AG10803 (cell line): ENCODE measurements at regions not wholly inside any gene's neighbourhood (a gene's known extent, or its start where the extent isn't known, plus 50 kb on each side); places are given as distances from the start of the nearest gene placed in this dataset.

Experiments
- DNase-seq: peaks from one replicate; pipeline ENCODE4 v3.0.0; 2010; ENCODE audit warnings: low read depth
- H3K4me3 ChIP-seq: 2 replicates; pipeline ENCODE4 v1.5.1; 2011; ENCODE audit warnings: mild to moderate bottlenecking, low read length, control low read depth
- CTCF ChIP-seq: conservative IDR thresholded peaks from 2 replicates; pipeline ENCODE4 v1.5.1; 2011; ENCODE audit warnings: mild to moderate bottlenecking, low read length, control low read depth, inconsistent platforms

GRCh38 chr14:42792166-42792565 lies 1185.5 kb downstream of the LRFN5 start:
- no peak for TF ChIP-seq CTCF
- DNase-seq, result no peak
- H3K4me3 ChIP-seq, result no peak overlapping the region

DNA sequence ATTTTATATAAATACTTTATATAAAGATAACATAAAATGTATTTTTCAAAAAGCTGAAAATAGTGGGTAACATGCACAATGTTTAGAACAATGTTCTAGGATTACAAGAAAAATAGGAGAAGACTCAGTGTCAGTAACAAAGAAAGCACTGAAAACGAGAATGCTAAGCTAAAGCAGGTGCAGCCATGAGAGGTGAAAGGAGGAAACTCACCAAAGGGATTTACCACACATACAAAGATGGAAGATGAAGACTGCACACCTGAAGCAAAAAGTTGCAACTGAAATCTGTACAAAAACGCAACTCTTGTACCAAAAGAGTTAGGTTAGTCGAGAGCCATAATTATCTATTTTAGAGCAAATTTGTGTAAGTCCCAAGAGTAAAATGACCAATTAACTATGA lies 1176.1 kb downstream of the LRFN5 start:
- TF ChIP-seq CTCF, result no peak
- H3K4me3 ChIP-seq, result no peak overlapping the region
- no peak for DNase-seq

- no peak for DNase-seq
- H3K4me3 ChIP-seq, result no peak overlapping the region
- no peak for TF ChIP-seq CTCF
Measured at GRCh38 chr14:42778984-42779383, 1172.3 kb downstream of the LRFN5 start.

- H3K4me3 ChIP-seq, result no peak overlapping the region
- TF ChIP-seq CTCF, result no peak
- DNase-seq, result no peak
Measured at GRCh38 chr14:42750771-42751170, 1144.1 kb downstream of the LRFN5 start.

DNA sequence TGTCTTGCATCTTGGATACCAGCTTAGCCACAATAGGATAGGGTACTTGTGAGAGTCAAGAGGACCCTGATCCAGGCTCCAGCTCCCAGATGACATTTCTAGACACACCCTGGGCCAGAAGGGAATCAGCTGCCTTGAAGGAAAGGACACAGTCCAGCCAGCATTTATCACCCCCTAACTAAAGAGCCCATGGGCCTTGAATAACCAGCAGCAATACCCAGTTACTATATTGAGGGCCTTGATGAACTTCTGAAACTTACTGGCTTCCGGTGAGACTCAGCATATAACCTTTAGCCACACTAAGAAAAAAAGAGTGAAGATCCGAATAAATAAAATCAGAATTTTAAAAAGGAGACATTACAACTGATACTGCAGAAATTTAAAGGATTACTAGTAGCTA lies 1135.4 kb downstream of the LRFN5 start:
- no peak for TF ChIP-seq CTCF
- DNase-seq, result no peak

DNA sequence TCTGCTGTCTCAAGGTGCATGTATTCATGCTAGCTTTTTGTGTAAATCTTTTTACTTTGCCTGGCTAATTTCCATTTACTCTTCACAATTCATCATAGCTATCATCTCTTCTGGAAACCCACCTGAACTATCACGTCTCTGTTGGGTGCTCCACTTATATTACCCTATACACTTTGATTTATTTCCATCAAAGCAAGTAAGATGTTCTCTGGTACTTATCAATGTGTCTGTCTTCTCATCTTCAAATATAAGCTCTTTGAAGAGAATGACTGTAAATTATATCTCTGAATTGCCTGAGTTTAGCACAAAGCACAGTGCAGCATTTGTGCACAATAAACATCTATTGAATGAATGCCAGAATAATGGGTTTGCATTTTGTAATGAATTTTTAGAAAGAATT lies 1129.7 kb downstream of the LRFN5 start:
- H3K4me3 ChIP-seq, result no peak overlapping the region
- TF ChIP-seq CTCF, result no peak
- no peak for DNase-seq

More for the DNA sequence above, 1135.4 kb downstream of the LRFN5 start:
- H3K4me3 ChIP-seq, result no peak overlapping the region

- no peak for DNase-seq
- H3K4me3 ChIP-seq, result no peak overlapping the region
- TF ChIP-seq CTCF, result no peak
Measured at GRCh38 chr14:42734041-42734440, 1127.4 kb downstream of the LRFN5 start.
